Suprapubic skin (tissue), 3 donors: ENCODE measurements at regions not wholly inside any gene's neighbourhood (a gene's known extent, or its start where the extent isn't known, plus 50 kb on each side); places are given as distances from the start of the nearest gene placed in this dataset.

Experiments
- CTCF ChIP-seq, 2 donors: fragments of 200-600 bp in 1 of 2; fragments of 450-650 bp in 1 of 2; sonication (generic) in 1 of 2; IDR thresholded peaks; one replicate each; pipeline ENCODE4 v1.5.1; 2016 to 2019; ENCODE audit warnings: antibody characterized with exemption in 2 of 2, mild to moderate bottlenecking in 1 of 2, moderate library complexity in 1 of 2
- EP300 ChIP-seq: sonication (generic); formaldehyde crosslinking; IDR thresholded peaks from one replicate; pipeline ENCODE4 v1.6.1; 2017; ENCODE audit warnings: antibody characterized with exemption
- POLR2A ChIP-seq, 2 donors: fragments of 450-650 bp; IDR thresholded peaks; one replicate each; pipeline ENCODE4 v1.6.1; 2017; ENCODE audit warnings: antibody characterized with exemption in 2 of 2, mild to moderate bottlenecking in 2 of 2, moderate library complexity in 2 of 2

GRCh38 chr2:20513946-20514345 is 67.1 kb downstream of the RHOB start:
- TF ChIP-seq EP300 = no peak
- TF ChIP-seq CTCF (IDR thresholded peaks at IDR 0.05) = no peak
- no peak for TF ChIP-seq POLR2A (IDR thresholded peaks at IDR 0.05)
